ENCODE measurements at regions not wholly inside any gene's neighbourhood (a gene's known extent, or its start where the extent isn't known, plus 50 kb on each side); places are given as distances from the start of the nearest gene placed in this dataset.

GRCh38 chr5:105565531-105565930, 2002.9 kb upstream of the NUDT12 start:
- Histone ChIP-seq H3K27ac (no peak overlapping the region), H3K36me3 (no peaks in the 10 kb centered on the region), H3K4me1 (no peaks in the 10 kb centered on the region), H3K27me3 (no peaks in the 10 kb centered on the region), H3K4me3 (no peak overlapping the region), H3K9me3 (peaks cover 0 to 10% (median 2%) of the 10 kb centered on the region in 4 donors)
- no peak for TF ChIP-seq EP300 (IDR thresholded peaks at IDR 0.05)
- no peak for TF ChIP-seq POLR2AphosphoS5 (IDR thresholded peaks at IDR 0.05)
- TF ChIP-seq POLR2A (IDR thresholded peaks at IDR 0.05) = no peak
- no peak for TF ChIP-seq CTCF (IDR thresholded peaks at IDR 0.05)
- DNase-seq = no peak
- intact Hi-C loops (cut with DNase I; ENCODE audit: low total_unique reads) = no loop called here
- WGBS, 5 donors = 57 to 92% (median 89%) methylated on average over 1 of the region's 1 CpG

- no peak overlapping the region for H3K27ac ChIP-seq
- H3K27me3 ChIP-seq = no peaks in the 10 kb centered on the region
- intact Hi-C loops (cut with DNase I; ENCODE audit: low total_unique reads) = no loop called here
- no peak overlapping the region for H3K4me3 ChIP-seq
- peaks cover 0 to 10% (median 2%) of the 10 kb centered on the region in 4 donors for H3K9me3 ChIP-seq
- H3K36me3 ChIP-seq = no peaks in the 10 kb centered on the region
- TF ChIP-seq POLR2A (IDR thresholded peaks at IDR 0.05) (no peak), EP300 (IDR thresholded peaks at IDR 0.05) (no peak)
- no peaks in the 10 kb centered on the region for H3K4me1 ChIP-seq
- 84 to 96% (median 92%) methylated on average over 4 to 8 of the region's 8 CpGs for WGBS, 5 donors
- no peak for DNase-seq
These were observed 2001.3 kb upstream of the NUDT12 start for GRCh38 chr5:105563842-105564241.

- DNase-seq = no peak
- H3K9me3 ChIP-seq = no peaks in the 10 kb centered on the region
- no peak overlapping the region for H3K4me3 ChIP-seq
- WGBS, 5 donors = 85 to 93% (median 88%) methylated on average over 4 of the region's 4 CpGs
- H3K36me3 ChIP-seq = no peaks in the 10 kb centered on the region
- no peaks in the 10 kb centered on the region for H3K27me3 ChIP-seq
- TF ChIP-seq POLR2AphosphoS5 (IDR thresholded peaks at IDR 0.05) = no peak
- no peak for TF ChIP-seq CTCF (IDR thresholded peaks at IDR 0.05)
- TF ChIP-seq POLR2A (IDR thresholded peaks at IDR 0.05) = no peak
- no peak for TF ChIP-seq EP300 (IDR thresholded peaks at IDR 0.05)
- intact Hi-C loops (cut with DNase I; ENCODE audit: low total_unique reads) = no loop called here
- no peak overlapping the region for H3K27ac ChIP-seq
- no peaks in the 10 kb centered on the region for H3K4me1 ChIP-seq
These were observed 1992.1 kb upstream of the NUDT12 start for GRCh38 chr5:105554568-105555169.

GRCh38 chr5:105544300-105544699, 1981.7 kb upstream of the NUDT12 start:
- H3K9me3 ChIP-seq = peaks cover 0 to 4% (median 0%) of the 10 kb centered on the region in 4 donors
- H3K4me3 ChIP-seq = no peak overlapping the region
- 41 to 70% (median 54%) methylated on average over 1 of the region's 1 CpG for WGBS, 5 donors
- no peak overlapping the region for H3K27ac ChIP-seq
- H3K36me3 ChIP-seq = no peaks in the 10 kb centered on the region
- TF ChIP-seq EP300 (IDR thresholded peaks at IDR 0.05) (no peak), POLR2A (IDR thresholded peaks at IDR 0.05) (no peak)
- H3K4me1 ChIP-seq = no peaks in the 10 kb centered on the region
- no peak for DNase-seq
- intact Hi-C loops (cut with DNase I; ENCODE audit: low total_unique reads) = no loop called here
- H3K27me3 ChIP-seq = no peaks in the 10 kb centered on the region

GRCh38 chr5:105536675-105537074, 1974.1 kb upstream of the NUDT12 start:
- no peak for DNase-seq
- Histone ChIP-seq H3K9me3 (peaks cover 0 to 4% (median 0%) of the 10 kb centered on the region in 4 donors), H3K4me3 (no peak overlapping the region), H3K36me3 (no peaks in the 10 kb centered on the region), H3K4me1 (no peaks in the 10 kb centered on the region), H3K27me3 (no peaks in the 10 kb centered on the region), H3K27ac (no peak overlapping the region)
- intact Hi-C loops (cut with DNase I; ENCODE audit: low total_unique reads) = no loop called here
- TF ChIP-seq CTCF (IDR thresholded peaks at IDR 0.05) (no peak), POLR2A (IDR thresholded peaks at IDR 0.05) (no peak), POLR2AphosphoS5 (IDR thresholded peaks at IDR 0.05) (no peak), EP300 (IDR thresholded peaks at IDR 0.05) (no peak)

All from stomach (tissue), 8 donors.